ENCODE measurements at regions not wholly inside any gene's neighbourhood (a gene's known extent, or its start where the extent isn't known, plus 50 kb on each side); places are given as distances from the start of the nearest gene placed in this dataset.

DNA sequence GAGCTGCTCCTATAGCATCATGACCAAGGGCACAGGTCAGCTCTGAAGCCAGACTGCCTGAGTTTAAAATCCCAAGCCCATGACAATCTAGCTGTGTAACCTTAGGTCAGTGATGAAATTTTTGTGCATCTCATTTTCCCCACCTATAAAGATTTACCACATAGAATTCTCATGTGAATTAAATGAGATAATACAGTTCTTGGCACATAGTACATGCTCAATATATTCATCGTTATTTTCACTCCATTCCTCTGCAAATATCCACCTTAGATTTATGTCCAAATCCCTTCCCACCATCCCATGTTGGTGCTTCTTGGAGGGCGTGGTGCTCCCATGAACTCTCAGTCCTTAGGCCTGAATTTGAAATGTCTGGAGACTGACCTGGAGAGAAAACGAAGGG, 300.1 kb downstream of the TLE3 start:
- H3K9me3 ChIP-seq: no peaks in the 10 kb centered on the region
- WGBS: 96% methylated on average over 3 of the region's 3 CpGs
- H3K4me3 ChIP-seq: no peak overlapping the region
- no peak overlapping the region for H3K27ac ChIP-seq
- intact Hi-C loops (cut with DNase I): loop anchor here (10.0 kb wide), 1 partner anchor 93 kb away; no protein-coding TSS in a partner anchor
- no peak for DNase-seq (ENCODE audit: low spot score)
- TF ChIP-seq POLR2A (IDR thresholded peaks at IDR 0.05): no peak
- TF ChIP-seq CTCF (IDR thresholded peaks at IDR 0.05): no peak
- no peak for TF ChIP-seq POLR2AphosphoS5 (IDR thresholded peaks at IDR 0.05)
- no peaks in the 10 kb centered on the region for H3K36me3 ChIP-seq
- H3K4me1 ChIP-seq (replicated peaks): no peaks in the 10 kb centered on the region
- no peaks in the 10 kb centered on the region for H3K27me3 ChIP-seq (replicated peaks; ENCODE audit: insufficient read depth)

GRCh38 chr15:69798481-69799250, 299.1 kb downstream of the TLE3 start:
- 82% methylated on average over 7 of the region's 7 CpGs for WGBS
- intact Hi-C loops (cut with DNase I): loop anchor here (10.0 kb wide), 1 partner anchor 94 kb away; no protein-coding TSS in a partner anchor
- no peaks in the 10 kb centered on the region for H3K9me3 ChIP-seq
- no peak for TF ChIP-seq CTCF (IDR thresholded peaks at IDR 0.05)
- TF ChIP-seq POLR2AphosphoS5 (IDR thresholded peaks at IDR 0.05): no peak
- TF ChIP-seq POLR2A (IDR thresholded peaks at IDR 0.05): no peak
- H3K27ac ChIP-seq: no peak overlapping the region
- no peak for DNase-seq (ENCODE audit: low spot score)
- no peaks in the 10 kb centered on the region for H3K27me3 ChIP-seq (replicated peaks; ENCODE audit: insufficient read depth)
- H3K4me1 ChIP-seq (replicated peaks): no peaks in the 10 kb centered on the region
- H3K36me3 ChIP-seq: no peaks in the 10 kb centered on the region
- no peak overlapping the region for H3K4me3 ChIP-seq

GRCh38 chr15:69801144-69801543, 296.6 kb downstream of the TLE3 start:
- Histone ChIP-seq H3K4me1 (replicated peaks) (no peaks in the 10 kb centered on the region), H3K4me3 (no peak overlapping the region), H3K36me3 (no peaks in the 10 kb centered on the region), H3K9me3 (no peaks in the 10 kb centered on the region), H3K27ac (no peak overlapping the region), H3K27me3 (replicated peaks; ENCODE audit: insufficient read depth) (no peaks in the 10 kb centered on the region)
- intact Hi-C loops (cut with DNase I): no loop called here
- DNase-seq (ENCODE audit: low spot score): no peak
- WGBS: 74% methylated on average over 9 of the region's 9 CpGs
- TF ChIP-seq POLR2AphosphoS5 (IDR thresholded peaks at IDR 0.05) (no peak), CTCF (IDR thresholded peaks at IDR 0.05) (no peak), POLR2A (IDR thresholded peaks at IDR 0.05) (no peak)

GRCh38 chr15:69802432-69802831, 295.3 kb downstream of the TLE3 start:
- H3K36me3 ChIP-seq: no peaks in the 10 kb centered on the region
- no peak overlapping the region for H3K4me3 ChIP-seq
- H3K9me3 ChIP-seq: no peaks in the 10 kb centered on the region
- 97% methylated on average over 4 of the region's 4 CpGs for WGBS
- H3K27me3 ChIP-seq (replicated peaks; ENCODE audit: insufficient read depth): no peaks in the 10 kb centered on the region
- TF ChIP-seq CTCF (IDR thresholded peaks at IDR 0.05) (no peak), POLR2A (IDR thresholded peaks at IDR 0.05) (no peak), POLR2AphosphoS5 (IDR thresholded peaks at IDR 0.05) (no peak)
- intact Hi-C loops (cut with DNase I): no loop called here
- no peak overlapping the region for H3K27ac ChIP-seq
- DNase-seq (ENCODE audit: low spot score): no peak
- H3K4me1 ChIP-seq (replicated peaks): no peaks in the 10 kb centered on the region

GRCh38 chr15:69804786-69805185, 292.9 kb downstream of the TLE3 start:
- H3K27ac ChIP-seq: no peak overlapping the region
- no peak for DNase-seq (ENCODE audit: low spot score)
- TF ChIP-seq POLR2AphosphoS5 (IDR thresholded peaks at IDR 0.05) (no peak), CTCF (IDR thresholded peaks at IDR 0.05) (no peak), POLR2A (IDR thresholded peaks at IDR 0.05) (no peak)
- no peak overlapping the region for H3K4me3 ChIP-seq
- intact Hi-C loops (cut with DNase I): no loop called here
- no peaks in the 10 kb centered on the region for H3K4me1 ChIP-seq (replicated peaks)
- WGBS: 83% methylated on average over 3 of the region's 3 CpGs
- H3K27me3 ChIP-seq (replicated peaks; ENCODE audit: insufficient read depth): no peaks in the 10 kb centered on the region
- H3K9me3 ChIP-seq: no peaks in the 10 kb centered on the region
- H3K36me3 ChIP-seq: no peaks in the 10 kb centered on the region

All from prostate gland (tissue), 2 donors.